Astrocyte of the hippocampus (primary cell): ENCODE measurements at regions not wholly inside any gene's neighbourhood (a gene's known extent, or its start where the extent isn't known, plus 50 kb on each side); places are given as distances from the start of the nearest gene placed in this dataset.
A peak's percentile ranks its signal among the peaks of the same experiment; 100 is the strongest.

Experiments
- DNase-seq: peaks from one replicate; pipeline ENCODE4 v3.0.0; 2011; ENCODE audit warnings: low read depth, low spot score

GRCh38 chr4:180219080-180219479 is 2024.1 kb upstream of the TENM3 start:
- no peak for DNase-seq

- no peak for DNase-seq
Observed at GRCh38 chr4:180225977-180226376, 2017.2 kb upstream of the TENM3 start.

GRCh38 chr4:180234730-180235129 is 2008.5 kb upstream of the TENM3 start:
- peak; percentile 23 for DNase-seq

- DNase-seq = no peak
Observed at GRCh38 chr4:180240670-180241069, 2002.5 kb upstream of the TENM3 start.

GRCh38 chr4:180253419-180253818 is 1989.8 kb upstream of the TENM3 start:
- no peak for DNase-seq

GRCh38 chr4:180261346-180261745 is 1981.9 kb upstream of the TENM3 start:
- no peak for DNase-seq

GRCh38 chr4:180280076-180280475 is 1963.1 kb upstream of the TENM3 start:
- no peak for DNase-seq

GRCh38 chr4:180280726-180281297 is 1962.4 kb upstream of the TENM3 start:
- peak; percentile 13 for DNase-seq

GRCh38 chr4:180281724-180282123 is 1961.5 kb upstream of the TENM3 start:
- DNase-seq = no peak

GRCh38 chr4:180284267-180284666 is 1958.9 kb upstream of the TENM3 start:
- no peak for DNase-seq

GRCh38 chr4:180285796-180286195 is 1957.4 kb upstream of the TENM3 start:
- no peak for DNase-seq

GRCh38 chr4:180292339-180292738 is 1950.9 kb upstream of the TENM3 start:
- DNase-seq = no peak

GRCh38 chr4:180296036-180296599 is 1947.1 kb upstream of the TENM3 start:
- no peak for DNase-seq

- DNase-seq = no peak
Observed at GRCh38 chr4:180304321-180304720, 1938.9 kb upstream of the TENM3 start.

- DNase-seq = no peak
Observed at GRCh38 chr4:180310616-180311015, 1932.6 kb upstream of the TENM3 start.

GRCh38 chr4:180314972-180315371 is 1928.2 kb upstream of the TENM3 start:
- DNase-seq = no peak

- DNase-seq = peak; percentile 19
Observed at GRCh38 chr4:180330521-180330920, 1912.7 kb upstream of the TENM3 start.

GRCh38 chr4:180333162-180333561 is 1910.0 kb upstream of the TENM3 start:
- DNase-seq = peak; percentile 2

- peak; percentile 6 for DNase-seq
Observed at GRCh38 chr4:180335566-180335965, 1907.6 kb upstream of the TENM3 start.

GRCh38 chr4:180336494-180337090 is 1906.6 kb upstream of the TENM3 start:
- no peak for DNase-seq

- DNase-seq = no peak
Observed at GRCh38 chr4:180341926-180342325, 1901.3 kb upstream of the TENM3 start.

GRCh38 chr4:180350901-180351300 is 1892.3 kb upstream of the TENM3 start:
- DNase-seq = no peak

GRCh38 chr4:180356766-180357165 is 1886.4 kb upstream of the TENM3 start:
- peak; percentile 38 for DNase-seq
